Fibroblast of upper back skin (primary cell): ENCODE measurements at regions not wholly inside any gene's neighbourhood (a gene's known extent, or its start where the extent isn't known, plus 50 kb on each side); places are given as distances from the start of the nearest gene placed in this dataset.
"Not testable (repeated sequence)": the region's sequence is repeated elsewhere in the genome, so short reads cannot be mapped to it uniquely, and the experiment has no call there.

Source experiments
- DNase-seq: peaks from one replicate; pipeline ENCODE4 v3.0.0-alpha.2; 2013

DNA sequence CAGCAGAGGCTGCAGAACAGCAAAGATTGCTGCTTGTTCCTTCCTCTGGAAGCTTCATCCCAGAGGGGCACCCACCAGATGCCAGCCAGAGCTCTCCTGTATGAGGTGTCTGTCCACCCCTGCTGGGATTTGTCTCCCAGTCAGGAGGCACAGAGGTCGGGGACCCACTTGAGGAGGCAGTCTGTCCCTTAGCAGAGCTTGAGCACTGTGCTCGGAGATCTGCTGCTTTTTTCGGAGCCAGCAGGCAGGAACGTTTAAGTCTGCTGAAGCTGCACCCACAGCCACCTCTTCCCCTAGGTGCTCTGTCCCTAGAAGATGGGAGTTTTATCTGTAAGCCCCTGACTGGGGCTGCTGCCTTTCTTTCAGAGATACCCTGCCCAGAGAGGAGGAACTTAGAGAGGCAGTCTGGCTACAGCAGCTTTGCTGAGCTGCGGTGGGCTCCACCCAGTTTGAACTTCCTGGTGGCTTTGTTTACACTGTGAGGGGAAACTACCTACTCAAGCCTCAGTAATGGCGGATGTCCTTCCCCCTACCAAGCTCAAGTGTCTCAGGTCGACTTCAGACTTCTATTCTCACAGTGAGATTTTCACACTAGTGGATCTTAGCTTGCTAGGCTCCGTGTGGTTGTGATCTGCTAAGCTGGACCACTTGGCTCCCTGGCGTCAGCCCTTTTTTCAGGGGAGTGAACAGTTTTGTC is 101.8 kb upstream of the GLRA1 start:
- DNase-seq, result not testable (repeated sequence)

DNA sequence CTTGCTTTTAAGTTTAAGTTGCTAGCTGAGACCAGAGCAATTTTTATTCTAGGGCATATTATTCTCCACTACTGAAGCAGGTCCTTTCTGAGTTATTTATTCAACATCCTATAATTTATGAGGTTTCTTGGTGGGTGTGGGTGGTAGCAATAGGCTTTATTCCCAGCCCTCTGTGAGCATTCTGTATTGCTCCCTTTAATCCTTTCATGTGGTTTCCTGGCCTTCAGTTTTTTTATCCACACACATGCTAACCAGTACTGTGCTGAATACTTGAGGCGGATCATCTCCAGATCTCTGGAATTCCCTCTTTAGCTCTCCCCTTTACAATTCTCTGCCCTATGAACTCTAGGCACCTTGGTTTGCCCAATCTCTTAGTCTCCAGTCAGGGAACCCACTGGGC is 91.8 kb upstream of the GLRA1 start:
- no peak for DNase-seq

DNA sequence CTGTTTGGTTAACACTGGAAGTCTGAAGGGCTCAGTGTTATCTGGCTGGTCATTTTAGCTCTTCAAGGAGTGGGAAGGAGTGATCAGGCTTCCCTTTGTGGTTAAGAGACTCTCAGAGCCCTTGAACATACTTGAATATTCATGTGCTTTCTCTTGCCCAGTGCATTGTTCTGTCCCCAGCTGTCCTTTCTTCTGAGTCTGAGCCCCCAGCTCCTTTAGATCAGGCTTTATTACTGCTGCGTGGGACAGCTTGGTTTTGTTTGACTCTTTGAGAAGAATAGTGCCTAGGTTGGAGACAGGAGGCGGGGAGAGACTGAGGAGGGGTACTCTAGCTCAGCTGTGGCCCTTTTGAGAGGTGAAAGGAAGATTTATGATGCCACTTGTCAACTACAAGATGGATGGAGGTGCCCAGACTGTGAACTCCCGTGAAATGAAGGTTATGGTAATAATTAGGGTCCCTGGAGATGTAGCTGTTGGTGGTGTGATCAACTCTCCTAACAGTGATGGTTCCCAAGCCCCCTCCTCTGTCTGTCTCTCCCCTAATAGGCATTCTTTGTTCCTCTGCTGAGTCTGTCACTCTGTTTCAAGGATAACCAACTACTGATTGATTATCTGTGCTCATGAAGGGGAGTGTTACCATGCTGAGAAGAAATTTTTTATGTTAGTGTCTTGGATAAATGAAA is 83.1 kb upstream of the GLRA1 start:
- no peak for DNase-seq

- no peak for DNase-seq
Observed at GRCh38 chr5:152004095-152004494, 79.4 kb upstream of the GLRA1 start.
